ENCODE measurements at regions not wholly inside any gene's neighbourhood (a gene's known extent, or its start where the extent isn't known, plus 50 kb on each side); places are given as distances from the start of the nearest gene placed in this dataset.

DNA sequence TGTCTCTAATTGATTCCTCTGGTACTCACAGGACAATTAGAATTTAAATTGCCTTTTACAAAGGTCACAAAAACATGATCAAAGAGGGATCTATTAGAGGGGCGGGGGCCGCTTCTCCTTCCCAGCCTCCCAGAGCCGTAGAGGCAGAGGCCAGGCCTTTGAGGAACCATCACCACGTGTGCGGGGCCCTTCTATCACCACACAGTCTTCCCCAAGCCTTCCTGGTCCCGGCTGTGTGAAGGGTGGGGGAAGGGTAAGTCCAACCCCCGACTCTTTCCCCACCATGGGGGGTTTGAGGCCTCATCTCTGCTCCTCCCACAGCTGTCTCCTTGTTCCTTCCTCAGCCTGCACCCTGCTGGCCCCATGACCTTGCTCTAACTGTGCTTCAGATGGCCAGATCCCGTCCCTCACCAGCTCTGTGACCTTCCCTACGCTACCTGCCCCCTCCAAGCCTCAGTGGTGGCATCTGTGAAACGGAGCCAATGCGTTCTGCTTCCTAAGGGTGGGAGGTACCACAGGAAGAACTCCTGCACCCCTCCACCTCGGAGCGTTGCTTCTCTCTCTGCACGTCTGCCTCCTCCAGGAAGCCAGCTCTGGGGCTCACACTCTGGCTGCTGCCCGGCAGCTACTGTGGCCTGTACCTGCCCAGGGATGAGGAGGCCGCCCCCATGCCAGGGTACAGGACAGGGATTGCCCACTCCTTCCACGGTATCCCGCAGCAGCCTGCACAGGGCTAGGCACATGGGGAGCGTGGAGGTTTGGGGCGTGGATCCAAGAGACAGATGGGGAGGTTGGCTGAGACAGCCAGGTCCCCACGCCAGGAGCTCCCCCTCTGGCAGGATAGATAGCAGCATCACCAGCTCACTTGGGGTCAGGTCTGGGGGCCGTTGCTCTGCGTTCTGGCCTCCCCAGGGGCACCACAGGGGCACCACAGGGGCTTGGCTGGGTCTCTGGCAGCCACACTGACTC, 83.8 kb downstream of the LINGO1 start:
- no peak for DNase-seq
- WGBS, 2 donors: 76% methylated on average over 10 to 13 of the region's 23 CpGs
- H3K4me1 ChIP-seq: peaks cover 0 to under 1% (median 0%) of the 10 kb centered on the region in 3 donors
- no peak for TF ChIP-seq POLR2A (IDR thresholded peaks at IDR 0.05)
- TF ChIP-seq, protein P1, sequence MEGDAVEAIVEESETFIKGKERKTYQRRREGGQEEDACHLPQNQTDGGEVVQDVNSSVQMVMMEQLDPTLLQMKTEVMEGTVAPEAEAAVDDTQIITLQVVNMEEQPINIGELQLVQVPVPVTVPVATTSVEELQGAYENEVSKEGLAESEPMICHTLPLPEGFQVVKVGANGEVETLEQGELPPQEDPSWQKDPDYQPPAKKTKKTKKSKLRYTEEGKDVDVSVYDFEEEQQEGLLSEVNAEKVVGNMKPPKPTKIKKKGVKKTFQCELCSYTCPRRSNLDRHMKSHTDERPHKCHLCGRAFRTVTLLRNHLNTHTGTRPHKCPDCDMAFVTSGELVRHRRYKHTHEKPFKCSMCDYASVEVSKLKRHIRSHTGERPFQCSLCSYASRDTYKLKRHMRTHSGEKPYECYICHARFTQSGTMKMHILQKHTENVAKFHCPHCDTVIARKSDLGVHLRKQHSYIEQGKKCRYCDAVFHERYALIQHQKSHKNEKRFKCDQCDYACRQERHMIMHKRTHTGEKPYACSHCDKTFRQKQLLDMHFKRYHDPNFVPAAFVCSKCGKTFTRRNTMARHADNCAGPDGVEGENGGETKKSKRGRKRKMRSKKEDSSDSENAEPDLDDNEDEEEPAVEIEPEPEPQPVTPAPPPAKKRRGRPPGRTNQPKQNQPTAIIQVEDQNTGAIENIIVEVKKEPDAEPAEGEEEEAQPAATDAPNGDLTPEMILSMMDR (IDR thresholded peaks at IDR 0.05): no peak
- H3K4me3 ChIP-seq: no peak overlapping the region
- H3K27ac ChIP-seq: no peak overlapping the region
- no peaks in the 10 kb centered on the region for H3K36me3 ChIP-seq
- H3K27me3 ChIP-seq: peaks cover 0 to 13% (median 0%) of the 10 kb centered on the region in 4 donors
- H3K9me3 ChIP-seq: no peaks in the 10 kb centered on the region
- intact Hi-C loops (cut with DNase I): loop anchor here (10.0 kb wide), 1 partner anchor 364 kb away; no protein-coding TSS in a partner anchor

DNA sequence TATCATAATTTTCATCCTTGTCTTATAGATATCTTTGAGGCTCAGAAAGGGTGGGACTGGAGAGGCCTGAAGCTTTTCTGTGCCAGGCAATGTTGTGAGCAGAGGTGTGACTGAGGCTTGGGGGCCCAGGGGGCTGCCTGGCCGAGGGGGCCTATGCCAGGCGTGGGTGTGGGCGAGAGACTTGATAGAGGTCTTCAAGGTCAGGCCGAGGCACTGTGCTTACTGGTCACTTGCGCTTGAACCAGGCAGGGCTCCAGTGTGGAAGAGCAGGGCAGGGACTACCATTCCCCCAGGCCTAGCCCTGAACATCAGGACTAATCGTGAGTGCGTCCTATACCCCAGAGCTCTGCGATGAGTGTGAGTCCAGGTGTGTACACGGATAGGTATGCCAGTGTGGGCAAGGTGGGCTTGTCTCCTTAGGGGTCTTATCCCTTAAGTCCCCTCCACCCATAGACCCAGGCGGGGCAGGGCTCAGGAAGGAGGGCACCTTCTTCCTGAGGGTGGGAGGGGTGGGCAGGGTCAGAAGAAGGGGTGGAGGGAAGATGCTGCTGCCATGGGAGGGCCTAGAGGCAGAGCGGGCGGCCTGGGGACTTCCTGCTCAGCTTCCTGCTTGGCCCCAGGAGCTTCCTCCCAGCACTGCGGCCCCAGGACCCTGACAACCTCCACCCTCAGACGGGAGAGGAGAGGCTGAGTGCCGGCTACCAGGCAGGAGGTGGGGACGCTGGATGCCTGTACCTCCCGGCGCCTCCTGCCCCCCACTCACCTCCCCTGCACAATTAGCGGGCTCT, 84.7 kb downstream of the LINGO1 start:
- intact Hi-C loops (cut with DNase I): loop anchor here (10.0 kb wide), 1 partner anchor 363 kb away; no protein-coding TSS in a partner anchor
- no peaks in the 10 kb centered on the region for H3K36me3 ChIP-seq
- WGBS, 2 donors: 74% methylated on average over 6 to 11 of the region's 19 CpGs
- no peak for DNase-seq
- no peak overlapping the region for H3K27ac ChIP-seq
- no peak for TF ChIP-seq POLR2A (IDR thresholded peaks at IDR 0.05)
- TF ChIP-seq, protein P1 (IDR thresholded peaks at IDR 0.05): no peak
- no peaks in the 10 kb centered on the region for H3K9me3 ChIP-seq
- peaks cover 0 to 13% (median 0%) of the 10 kb centered on the region in 4 donors for H3K27me3 ChIP-seq
- peaks cover 8 to 9% (median 8%) of the 10 kb centered on the region in 3 donors for H3K4me1 ChIP-seq
- H3K4me3 ChIP-seq: no peak overlapping the region

DNA sequence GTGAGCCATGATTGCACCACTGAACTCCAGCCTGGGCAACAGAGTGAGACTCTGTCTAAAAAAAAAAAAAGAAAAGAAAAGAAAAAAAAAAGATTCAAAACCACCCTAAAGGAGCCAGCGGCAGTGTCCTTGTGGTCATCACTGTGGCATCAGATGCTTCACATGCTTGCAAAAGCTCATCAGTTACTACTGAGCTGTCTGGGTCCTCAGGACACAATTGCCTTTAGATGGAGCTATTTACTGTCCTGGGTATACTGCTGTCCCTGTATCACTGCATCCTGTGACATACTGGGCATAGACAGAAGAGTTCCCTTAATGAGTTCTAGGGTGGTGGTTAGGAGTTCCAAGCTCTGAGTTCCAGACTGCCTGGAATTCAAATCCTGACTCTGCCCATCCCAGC, 85.8 kb downstream of the LINGO1 start:
- H3K4me1 ChIP-seq: peaks cover 12 to 15% (median 12%) of the 10 kb centered on the region in 3 donors
- DNase-seq: no peak
- no peak overlapping the region for H3K27ac ChIP-seq
- no peak overlapping the region for H3K4me3 ChIP-seq
- TF ChIP-seq, protein P1 (IDR thresholded peaks at IDR 0.05): no peak
- no peak for TF ChIP-seq POLR2A (IDR thresholded peaks at IDR 0.05)
- no peaks in the 10 kb centered on the region for H3K9me3 ChIP-seq
- 86 to 91% methylated on average over 1 of the region's 1 CpG for WGBS, 2 donors
- intact Hi-C loops (cut with DNase I): loop anchor here (10.0 kb wide), 1 partner anchor 362 kb away; no protein-coding TSS in a partner anchor
- H3K36me3 ChIP-seq: no peaks in the 10 kb centered on the region
- peaks cover 0 to 13% (median 0%) of the 10 kb centered on the region in 4 donors for H3K27me3 ChIP-seq

DNA sequence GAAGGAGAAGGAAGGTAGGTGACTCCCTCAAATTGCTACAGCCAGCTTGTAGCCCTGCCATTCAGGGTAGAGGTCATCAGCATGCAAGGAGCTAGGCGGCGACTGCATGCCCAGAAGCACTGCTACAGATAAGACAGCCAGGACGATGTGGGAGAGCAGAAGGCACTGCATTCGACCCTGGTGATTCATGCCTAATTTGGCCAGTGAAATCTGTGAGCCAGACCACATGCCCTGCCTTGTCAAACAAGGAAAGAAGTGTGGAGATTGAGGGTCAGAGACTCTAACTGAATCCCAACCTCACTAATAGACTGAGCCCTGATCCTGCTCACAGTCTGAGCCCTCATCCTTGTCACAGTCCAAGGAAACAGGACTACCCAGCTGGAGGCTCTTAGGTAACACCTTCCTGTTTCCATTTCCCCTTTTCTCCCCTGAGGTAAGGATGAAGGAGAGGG, 86.6 kb downstream of the LINGO1 start:
- WGBS, 2 donors: 4 to 6% methylated on average over 3 of the region's 4 CpGs

More for the DNA sequence above, 86.6 kb downstream of the LINGO1 start:
- Histone ChIP-seq H3K4me1 (peaks cover 12 to 23% (median 19%) of the 10 kb centered on the region in 3 donors), H3K27ac (no peak overlapping the region), H3K9me3 (no peaks in the 10 kb centered on the region), H3K4me3 (no peak overlapping the region), H3K36me3 (no peaks in the 10 kb centered on the region), H3K27me3 (peaks cover 0 to 13% (median 0%) of the 10 kb centered on the region in 4 donors)
- no peak for DNase-seq
- TF ChIP-seq, protein P1 (IDR thresholded peaks at IDR 0.05): no peak
- no peak for TF ChIP-seq POLR2A (IDR thresholded peaks at IDR 0.05)
- intact Hi-C loops (cut with DNase I): loop anchor here (10.0 kb wide), 1 partner anchor 361 kb away; no protein-coding TSS in a partner anchor

Data from esophagus squamous epithelium (tissue), 5 donors.